ENCODE measurements at regions not wholly inside any gene's neighbourhood (a gene's known extent, or its start where the extent isn't known, plus 50 kb on each side); places are given as distances from the start of the nearest gene placed in this dataset.

- TF ChIP-seq BHLHE40 (IDR thresholded peaks at IDR 0.05; ENCODE audit: low read depth, low read length) = no peak
- TF ChIP-seq JUN (IDR thresholded peaks at IDR 0.05) = no peak
- TF ChIP-seq RAD21 (conservative IDR thresholded peaks at IDR 0.05 in 1 of 2, IDR thresholded peaks at IDR 0.05 in 1 of 2) = no peak
- no peak for TF ChIP-seq KDM1A (IDR thresholded peaks at IDR 0.05; ENCODE audit: low read depth)
- no peak for TF ChIP-seq RNF2 (IDR thresholded peaks at IDR 0.05; ENCODE audit: borderline replicate concordance, low read depth)
- no peak for TF ChIP-seq EHMT2 (IDR thresholded peaks at IDR 0.05; ENCODE audit: low read depth)
- TF ChIP-seq ESRRA (IDR thresholded peaks at IDR 0.05; ENCODE audit: borderline replicate concordance, low read length) = no peak
- TF ChIP-seq, protein P1, sequence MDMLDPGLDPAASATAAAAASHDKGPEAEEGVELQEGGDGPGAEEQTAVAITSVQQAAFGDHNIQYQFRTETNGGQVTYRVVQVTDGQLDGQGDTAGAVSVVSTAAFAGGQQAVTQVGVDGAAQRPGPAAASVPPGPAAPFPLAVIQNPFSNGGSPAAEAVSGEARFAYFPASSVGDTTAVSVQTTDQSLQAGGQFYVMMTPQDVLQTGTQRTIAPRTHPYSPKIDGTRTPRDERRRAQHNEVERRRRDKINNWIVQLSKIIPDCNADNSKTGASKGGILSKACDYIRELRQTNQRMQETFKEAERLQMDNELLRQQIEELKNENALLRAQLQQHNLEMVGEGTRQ (IDR thresholded peaks at IDR 0.05) = no peak
- no peak for TF ChIP-seq GATA3 (IDR thresholded peaks at IDR 0.05; ENCODE audit: borderline replicate concordance)
- no peak for TF ChIP-seq CHD2 (IDR thresholded peaks at IDR 0.05; ENCODE audit: low read length, partially characterized antibody)
- no peak for TF ChIP-seq EP300 (IDR thresholded peaks at IDR 0.05)
- TF ChIP-seq HOXB5 (CRISPR knock-in tag; IDR thresholded peaks at IDR 0.05) = no peak
- no peak for TF ChIP-seq JUNB (IDR thresholded peaks at IDR 0.05)
- TF ChIP-seq FOXS1 (CRISPR knock-in tag; IDR thresholded peaks at IDR 0.05) = no peak
- FAIRE-seq (no peak), DNase-seq (ENCODE audit: low read depth in 1 of 2, low spot score in 1 of 2) (no peak), ATAC-seq (no peak)
- H3K4me2 ChIP-seq = no peak overlapping the region
- 40% methylated on average over 7 of the region's 7 CpGs for WGBS (ENCODE audit: missing lambda C conversion rate)
- no peaks in the 10 kb centered on the region for H3K4me1 ChIP-seq
- ChIA-PET CTCF (no interaction called here), POLR2A (no interaction called here)
- no peak overlapping the region for H3K27ac ChIP-seq
- H3K9me3 ChIP-seq = no peaks in the 10 kb centered on the region; the same call in 2 of the 3 replicates
- no peak overlapping the region for H3K4me3 ChIP-seq
These were observed 1106.2 kb upstream of the CELF2 start for GRCh38 chr10:9911488-9911887.

GRCh38 chr10:9913876-9914514 is 1103.7 kb upstream of the CELF2 start:
- 2% methylated on average over 5 of the region's 5 CpGs for WGBS (ENCODE audit: missing lambda C conversion rate)
- ATAC-seq (no peak), FAIRE-seq (no peak), DNase-seq (ENCODE audit: low read depth in 1 of 2, low spot score in 1 of 2) (no peak)
- Histone ChIP-seq H3K9me3 (no peaks in the 10 kb centered on the region), H3K27ac (no peak overlapping the region), H3K4me3 (no peak overlapping the region), H3K4me2 (no peak overlapping the region), H3K4me1 (no peaks in the 10 kb centered on the region)
- TF ChIP-seq RCOR1 (IDR thresholded peaks at IDR 0.05; ENCODE audit: low read depth, low read length) (no peak), ZNF302 (CRISPR knock-in tag; IDR thresholded peaks at IDR 0.05) (no peak), HOXB13 (CRISPR knock-in tag; IDR thresholded peaks at IDR 0.05; ENCODE audit: low read depth) (no peak), HEYL (CRISPR knock-in tag; IDR thresholded peaks at IDR 0.05) (no peak), ESRRA (IDR thresholded peaks at IDR 0.05; ENCODE audit: borderline replicate concordance, low read length) (no peak), FOSB (CRISPR knock-in tag; IDR thresholded peaks at IDR 0.05) (no peak), HOXA7 (CRISPR knock-in tag; IDR thresholded peaks at IDR 0.05) (no peak), RFX5 (IDR thresholded peaks at IDR 0.05) (no peak), BCL3 (IDR thresholded peaks at IDR 0.05) (no peak), MAX (IDR thresholded peaks at IDR 0.05) (no peak), CTCF (IDR thresholded peaks at IDR 0.05) (no peak), RARB (CRISPR knock-in tag; IDR thresholded peaks at IDR 0.05) (no peak), EHF (CRISPR knock-in tag; IDR thresholded peaks at IDR 0.05) (no peak), EHMT2 (IDR thresholded peaks at IDR 0.05; ENCODE audit: low read depth) (no peak), ZC3H11A (IDR thresholded peaks at IDR 0.05) (no peak), CBX2 (IDR thresholded peaks at IDR 0.05; ENCODE audit: borderline replicate concordance, low read depth) (no peak), NFE2L2 (conservative IDR thresholded peaks at IDR 0.05; ENCODE audit: low read length) (no peak), SMC3 (IDR thresholded peaks at IDR 0.05) (no peak)
- TF ChIP-seq, protein P2, sequence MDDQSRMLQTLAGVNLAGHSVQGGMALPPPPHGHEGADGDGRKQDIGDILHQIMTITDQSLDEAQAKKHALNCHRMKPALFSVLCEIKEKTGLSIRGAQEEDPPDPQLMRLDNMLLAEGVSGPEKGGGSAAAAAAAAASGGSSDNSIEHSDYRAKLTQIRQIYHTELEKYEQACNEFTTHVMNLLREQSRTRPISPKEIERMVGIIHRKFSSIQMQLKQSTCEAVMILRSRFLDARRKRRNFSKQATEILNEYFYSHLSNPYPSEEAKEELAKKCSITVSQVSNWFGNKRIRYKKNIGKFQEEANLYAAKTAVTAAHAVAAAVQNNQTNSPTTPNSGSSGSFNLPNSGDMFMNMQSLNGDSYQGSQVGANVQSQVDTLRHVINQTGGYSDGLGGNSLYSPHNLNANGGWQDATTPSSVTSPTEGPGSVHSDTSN (IDR thresholded peaks at IDR 0.05) = no peak
- TF ChIP-seq, protein P3, sequence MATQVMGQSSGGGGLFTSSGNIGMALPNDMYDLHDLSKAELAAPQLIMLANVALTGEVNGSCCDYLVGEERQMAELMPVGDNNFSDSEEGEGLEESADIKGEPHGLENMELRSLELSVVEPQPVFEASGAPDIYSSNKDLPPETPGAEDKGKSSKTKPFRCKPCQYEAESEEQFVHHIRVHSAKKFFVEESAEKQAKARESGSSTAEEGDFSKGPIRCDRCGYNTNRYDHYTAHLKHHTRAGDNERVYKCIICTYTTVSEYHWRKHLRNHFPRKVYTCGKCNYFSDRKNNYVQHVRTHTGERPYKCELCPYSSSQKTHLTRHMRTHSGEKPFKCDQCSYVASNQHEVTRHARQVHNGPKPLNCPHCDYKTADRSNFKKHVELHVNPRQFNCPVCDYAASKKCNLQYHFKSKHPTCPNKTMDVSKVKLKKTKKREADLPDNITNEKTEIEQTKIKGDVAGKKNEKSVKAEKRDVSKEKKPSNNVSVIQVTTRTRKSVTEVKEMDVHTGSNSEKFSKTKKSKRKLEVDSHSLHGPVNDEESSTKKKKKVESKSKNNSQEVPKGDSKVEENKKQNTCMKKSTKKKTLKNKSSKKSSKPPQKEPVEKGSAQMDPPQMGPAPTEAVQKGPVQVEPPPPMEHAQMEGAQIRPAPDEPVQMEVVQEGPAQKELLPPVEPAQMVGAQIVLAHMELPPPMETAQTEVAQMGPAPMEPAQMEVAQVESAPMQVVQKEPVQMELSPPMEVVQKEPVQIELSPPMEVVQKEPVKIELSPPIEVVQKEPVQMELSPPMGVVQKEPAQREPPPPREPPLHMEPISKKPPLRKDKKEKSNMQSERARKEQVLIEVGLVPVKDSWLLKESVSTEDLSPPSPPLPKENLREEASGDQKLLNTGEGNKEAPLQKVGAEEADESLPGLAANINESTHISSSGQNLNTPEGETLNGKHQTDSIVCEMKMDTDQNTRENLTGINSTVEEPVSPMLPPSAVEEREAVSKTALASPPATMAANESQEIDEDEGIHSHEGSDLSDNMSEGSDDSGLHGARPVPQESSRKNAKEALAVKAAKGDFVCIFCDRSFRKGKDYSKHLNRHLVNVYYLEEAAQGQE (IDR thresholded peaks at IDR 0.05) = no peak
- CTCF ChIA-PET = no interaction called here
- POLR2A ChIA-PET = no interaction called here
